PC-9 (cell line): ENCODE measurements at regions not wholly inside any gene's neighbourhood (a gene's known extent, or its start where the extent isn't known, plus 50 kb on each side); places are given as distances from the start of the nearest gene placed in this dataset.

ENCODE experiments used
- CTCF ChIP-seq: fragments of 200-600 bp; sonication (generic); conservative IDR thresholded peaks from 2 replicates; pipeline ENCODE4 v1.6.1; 2017; ENCODE audit warnings: mixed run types, antibody characterized with exemption, mild to moderate bottlenecking, moderate library complexity
- EZH2 ChIP-seq: fragments of 200-600 bp; sonication (generic); IDR thresholded peaks from 2 replicates; pipeline ENCODE4 v1.8.0; 2017; ENCODE audit warnings: antibody characterized with exemption, low read depth

DNA sequence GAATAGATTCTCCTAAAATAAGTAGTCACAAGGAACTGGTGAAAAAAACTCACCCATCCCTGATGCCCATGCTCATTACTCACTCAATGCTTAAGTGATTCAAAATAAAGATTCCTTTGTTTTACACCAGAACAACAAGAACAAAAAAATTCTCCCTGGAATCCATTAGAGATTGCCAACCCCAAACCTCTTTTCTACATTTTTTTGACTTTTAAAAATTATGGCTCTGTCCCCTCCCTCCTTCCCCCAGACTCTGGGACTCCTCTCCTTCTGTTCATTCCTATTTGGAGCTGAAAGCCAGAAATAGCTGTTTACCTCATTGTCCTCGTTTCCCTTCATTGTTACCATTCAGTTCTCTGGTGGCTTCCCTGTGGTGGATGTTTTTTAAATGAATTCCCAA, 63.2 kb upstream of the FHIP2A start:
- TF ChIP-seq CTCF (no peak), EZH2 (no peak)
